HEK293T (cell line): ENCODE measurements at regions not wholly inside any gene's neighbourhood (a gene's known extent, or its start where the extent isn't known, plus 50 kb on each side); places are given as distances from the start of the nearest gene placed in this dataset.

Experiments used
- CTCF ChIA-PET: fragments of 350-600 bp; formaldehyde crosslinking; extraction: SDS; loops from one replicate; lab custom pipeline; 2021; ENCODE audit warnings: antibody characterized with exemption, inconsistent platforms; lab: Yijun Ruan, JAX
- POLR2A ChIA-PET: fragments of 350-600 bp; formaldehyde crosslinking; extraction: SDS; loops from one replicate; lab custom pipeline; 2020; ENCODE audit warnings: antibody characterized with exemption, inconsistent platforms; lab: Yijun Ruan, JAX
- DNase-seq: peaks from one replicate; pipeline ENCODE4 v3.0.0; 2012; ENCODE audit warnings: mixed read lengths; ENCODE audit errors: extremely low spot score
- ARNT ChIP-seq: fragments of 450-650 bp; IDR thresholded peaks from 2 replicates; pipeline ENCODE4 v1.6.1; 2017; ENCODE audit warnings: mild to moderate bottlenecking
- BHLHE40 ChIP-seq: fragments of 450-650 bp; IDR thresholded peaks from 2 replicates; pipeline ENCODE4 v1.6.1; 2016; ENCODE audit warnings: mild to moderate bottlenecking, moderate library complexity, borderline replicate concordance
- CTBP1 ChIP-seq: fragments of 450-650 bp; IDR thresholded peaks from 2 replicates; pipeline ENCODE4 v1.6.1; 2016; ENCODE audit warnings: borderline replicate concordance
- ELF4 ChIP-seq: fragments of 450-650 bp; IDR thresholded peaks from 2 replicates; pipeline ENCODE4 v1.6.1; 2017; ENCODE audit warnings: antibody characterized with exemption
- FOXA1 ChIP-seq: fragments of 450-650 bp; IDR thresholded peaks from 2 replicates; pipeline ENCODE4 v1.6.1; 2016; ENCODE audit warnings: mild to moderate bottlenecking
- FOXK2 ChIP-seq: fragments of 450-650 bp; IDR thresholded peaks from 2 replicates; pipeline ENCODE4 v1.6.1; 2016; ENCODE audit warnings: mild to moderate bottlenecking
- FOXM1 ChIP-seq: fragments of 450-650 bp; IDR thresholded peaks from 2 replicates; pipeline ENCODE4 v1.6.1; 2017; ENCODE audit warnings: mild to moderate bottlenecking, borderline replicate concordance
- HDGF ChIP-seq: fragments of 450-650 bp; IDR thresholded peaks from 2 replicates; pipeline ENCODE4 v1.6.1; 2017; ENCODE audit warnings: antibody characterized with exemption, borderline replicate concordance
- L3MBTL2 ChIP-seq: fragments of 450-650 bp; conservative IDR thresholded peaks from 2 replicates; pipeline ENCODE4 v1.6.1; 2016; ENCODE audit warnings: mild to moderate bottlenecking
- LEF1 ChIP-seq: fragments of 450-650 bp; IDR thresholded peaks from 2 replicates; pipeline ENCODE4 v1.6.1; 2017; ENCODE audit warnings: mild to moderate bottlenecking, borderline replicate concordance
- NFRKB ChIP-seq: fragments of 450-650 bp; IDR thresholded peaks from 2 replicates; pipeline ENCODE4 v1.6.1; 2016; ENCODE audit warnings: mild to moderate bottlenecking, moderate library complexity
- PKNOX1 ChIP-seq: fragments of 450-650 bp; IDR thresholded peaks from 2 replicates; pipeline ENCODE4 v1.6.1; 2016
- SP1 ChIP-seq: fragments of 450-650 bp; IDR thresholded peaks from 2 replicates; pipeline ENCODE4 v1.6.1; 2017
- SUZ12 ChIP-seq: fragments of 450-650 bp; IDR thresholded peaks from 2 replicates; pipeline ENCODE4 v1.6.1; 2016; ENCODE audit warnings: mild to moderate bottlenecking
- TARDBP ChIP-seq: fragments of 450-650 bp; IDR thresholded peaks from 2 replicates; pipeline ENCODE4 v1.6.1; 2016
- ZNF384 ChIP-seq: fragments of 450-650 bp; IDR thresholded peaks from 2 replicates; pipeline ENCODE4 v1.6.1; 2016

DNA sequence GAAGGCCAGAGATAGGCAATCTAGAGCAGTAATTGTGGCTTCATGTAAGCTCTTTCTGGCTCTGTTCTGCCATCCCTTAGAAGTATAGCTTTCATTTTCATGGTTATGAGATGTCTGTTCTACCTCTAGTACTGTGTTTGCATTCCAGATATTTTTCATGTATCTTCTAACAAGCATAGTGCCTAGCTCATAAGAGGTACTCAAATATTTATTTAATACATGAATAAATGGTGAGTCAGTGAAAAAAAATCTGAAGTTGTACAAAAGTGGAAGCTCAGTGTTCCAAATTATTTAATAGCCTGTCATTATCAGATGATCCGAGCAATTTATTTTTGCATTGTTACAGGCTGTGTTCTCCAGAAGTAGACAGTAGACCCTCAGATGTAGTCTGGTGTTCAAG lies 64.3 kb downstream of the OXSM start:
- POLR2A ChIA-PET: no interaction called here
- TF ChIP-seq BHLHE40 (no peak), FOXK2 (no peak), TARDBP (no peak), ELF4 (no peak), L3MBTL2 (no peak), HDGF (no peak), ZNF384 (no peak), ARNT (no peak), NFRKB (no peak), LEF1 (no peak), PKNOX1 (no peak), FOXA1 (no peak), CTBP1 (no peak)
- no peak for DNase-seq
- CTCF ChIA-PET: interaction anchor here (0.5 to 1.2 kb wide), 5 partner anchors 8 to 206 kb away, joined by 3 to 4 read pairs (median 4); partner anchors contain the start of gene NGLY1

DNA sequence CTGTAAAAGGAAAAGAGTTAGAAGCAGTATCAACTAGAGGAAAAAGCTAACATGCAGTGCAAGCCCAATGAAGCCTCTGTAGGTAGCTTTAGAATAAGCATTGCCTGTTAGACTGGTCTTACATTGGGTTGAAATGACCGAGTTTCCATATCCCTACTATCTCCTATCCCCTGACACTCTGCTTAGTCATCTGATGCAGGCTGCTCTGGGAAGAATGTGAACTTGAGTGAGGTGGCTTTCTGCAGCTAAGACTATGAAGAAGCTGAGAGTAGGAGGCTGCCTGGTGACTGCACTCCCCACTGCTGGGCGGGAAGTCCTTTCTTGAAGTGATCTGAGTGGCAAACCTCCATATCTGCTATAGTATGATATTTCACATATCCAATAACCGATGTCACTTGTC lies 64.7 kb downstream of the OXSM start:
- ChIA-PET CTCF (interaction anchor here (0.5 to 1.2 kb wide), 3 partner anchors 8 to 57 kb away, joined by 3 to 4 read pairs (median 4); no protein-coding TSS in a partner anchor), POLR2A (no interaction called here)
- TF ChIP-seq SUZ12 (no peak), CTBP1 (no peak), ARNT (no peak), L3MBTL2 (no peak), FOXM1 (no peak), BHLHE40 (no peak), PKNOX1 (no peak), TARDBP (no peak), ZNF384 (no peak), NFRKB (no peak), SP1 (no peak), FOXK2 (no peak)
- no peak for DNase-seq

DNA sequence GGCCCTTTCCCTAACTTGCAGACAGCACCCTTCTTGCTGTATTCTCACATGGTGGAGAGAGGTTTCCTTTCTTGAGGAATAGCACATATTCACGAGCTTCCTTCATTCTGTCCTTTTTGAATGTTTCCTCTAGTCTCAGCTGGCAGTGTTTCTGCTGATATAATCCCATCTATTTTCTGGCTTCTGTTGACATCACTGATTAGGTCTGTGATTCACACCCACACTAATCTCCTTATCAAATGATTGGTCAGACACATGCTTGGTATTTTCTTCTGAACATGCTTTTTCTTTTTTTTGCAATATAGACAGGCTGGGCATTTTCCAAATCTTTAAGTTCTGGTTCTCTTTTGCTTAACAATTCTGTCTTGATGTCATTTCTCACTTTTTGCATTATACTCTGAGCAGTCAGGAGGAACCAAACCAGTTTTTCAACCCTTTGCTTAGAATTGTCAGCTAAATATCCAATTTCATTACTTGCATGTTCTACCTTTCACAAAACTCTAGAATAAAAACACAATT lies 65.4 kb downstream of the OXSM start:
- CTCF ChIA-PET: interaction anchor here (2.7 kb wide), 1 partner anchor 207 kb away, joined by 25 read pairs; no protein-coding TSS in a partner anchor
- TF ChIP-seq ARNT: no peak
- no peak for TF ChIP-seq FOXK2
- TF ChIP-seq ZNF384: no peak
- no peak for TF ChIP-seq NFRKB
- no peak for TF ChIP-seq SUZ12
- no peak for TF ChIP-seq L3MBTL2
- no peak for TF ChIP-seq FOXA1
- TF ChIP-seq ELF4: no peak
- no peak for TF ChIP-seq CTBP1
- no peak for TF ChIP-seq TARDBP
- TF ChIP-seq SP1: no peak
- TF ChIP-seq LEF1: no peak
- TF ChIP-seq BHLHE40: no peak
- TF ChIP-seq HDGF: no peak
- DNase-seq: no peak
- POLR2A ChIA-PET: no interaction called here

DNA sequence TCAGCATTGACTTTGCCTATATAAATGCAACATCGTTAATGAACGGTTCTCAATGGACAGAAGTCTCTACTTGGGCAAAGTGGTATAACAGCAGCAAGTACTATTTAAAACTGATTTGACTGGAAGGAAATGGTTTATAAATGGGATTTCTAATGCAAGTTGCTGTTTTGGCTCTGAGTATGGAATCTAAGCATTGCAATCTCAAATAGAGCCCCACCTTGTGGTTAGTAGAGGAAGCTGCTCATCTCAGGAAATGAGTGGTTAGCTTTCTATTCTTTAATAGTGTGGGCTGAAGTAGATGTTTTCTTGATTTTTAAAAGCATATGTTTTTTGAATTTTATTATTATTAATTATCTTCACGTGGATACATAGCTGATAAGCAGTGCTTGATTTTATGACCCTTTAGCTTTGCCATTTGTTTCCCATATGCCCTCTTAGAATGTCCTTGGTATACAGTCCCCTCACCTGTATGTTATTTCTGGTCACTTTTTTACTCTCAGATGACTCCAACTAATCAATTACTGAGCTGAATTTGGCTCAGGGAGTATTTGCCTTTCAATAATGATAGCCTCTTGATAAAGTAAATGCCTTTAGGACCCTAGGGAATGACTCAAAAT lies 67.1 kb downstream of the OXSM start:
- DNase-seq: peak; percentile 47
- ChIA-PET CTCF (interaction anchor here (0.6 to 2.7 kb wide), 4 partner anchors 199 to 287 kb away, joined by 3 to 25 read pairs (median 4); no protein-coding TSS in a partner anchor), POLR2A (interaction anchor here (1.0 kb wide), 1 partner anchor 74 kb away, joined by 5 read pairs; the partner anchor contains the start of gene NGLY1)
- TF ChIP-seq NFRKB: no peak
- no peak for TF ChIP-seq LEF1
- TF ChIP-seq FOXM1: no peak
- no peak for TF ChIP-seq FOXA1
- TF ChIP-seq ZNF384: no peak
- TF ChIP-seq ELF4: no peak
- no peak for TF ChIP-seq BHLHE40
- no peak for TF ChIP-seq TARDBP
- TF ChIP-seq ARNT: no peak
- no peak for TF ChIP-seq HDGF
- no peak for TF ChIP-seq PKNOX1
- no peak for TF ChIP-seq SUZ12
- TF ChIP-seq FOXK2: no peak
- no peak for TF ChIP-seq L3MBTL2
- TF ChIP-seq SP1: no peak
- TF ChIP-seq CTBP1: no peak

DNA sequence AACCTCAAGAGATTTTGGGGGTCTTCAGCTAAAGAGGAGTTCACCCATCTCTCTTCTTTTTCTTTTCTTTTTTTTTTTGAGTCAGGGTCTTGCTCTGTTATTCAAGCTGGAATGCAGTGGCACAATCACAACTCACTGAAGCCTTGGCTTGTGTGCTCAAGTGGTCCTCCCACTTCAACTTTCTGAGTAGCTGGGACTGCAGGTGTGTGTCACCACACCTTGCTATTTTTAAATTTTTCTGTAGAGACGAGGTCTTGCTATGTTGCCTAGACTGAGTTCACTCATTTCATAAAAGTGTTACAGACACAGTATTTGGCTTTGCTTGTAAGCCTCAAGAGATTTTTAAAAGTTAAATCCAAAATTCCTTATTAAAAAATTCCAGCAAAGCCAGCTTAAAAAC lies 71.7 kb downstream of the OXSM start:
- ChIA-PET CTCF (no interaction called here), POLR2A (no interaction called here)
- TF ChIP-seq PKNOX1 (no peak), HDGF (no peak), CTBP1 (no peak), ARNT (no peak)
- DNase-seq: no peak
